ENCODE measurements at regions not wholly inside any gene's neighbourhood (a gene's known extent, or its start where the extent isn't known, plus 50 kb on each side); places are given as distances from the start of the nearest gene placed in this dataset.

DNA sequence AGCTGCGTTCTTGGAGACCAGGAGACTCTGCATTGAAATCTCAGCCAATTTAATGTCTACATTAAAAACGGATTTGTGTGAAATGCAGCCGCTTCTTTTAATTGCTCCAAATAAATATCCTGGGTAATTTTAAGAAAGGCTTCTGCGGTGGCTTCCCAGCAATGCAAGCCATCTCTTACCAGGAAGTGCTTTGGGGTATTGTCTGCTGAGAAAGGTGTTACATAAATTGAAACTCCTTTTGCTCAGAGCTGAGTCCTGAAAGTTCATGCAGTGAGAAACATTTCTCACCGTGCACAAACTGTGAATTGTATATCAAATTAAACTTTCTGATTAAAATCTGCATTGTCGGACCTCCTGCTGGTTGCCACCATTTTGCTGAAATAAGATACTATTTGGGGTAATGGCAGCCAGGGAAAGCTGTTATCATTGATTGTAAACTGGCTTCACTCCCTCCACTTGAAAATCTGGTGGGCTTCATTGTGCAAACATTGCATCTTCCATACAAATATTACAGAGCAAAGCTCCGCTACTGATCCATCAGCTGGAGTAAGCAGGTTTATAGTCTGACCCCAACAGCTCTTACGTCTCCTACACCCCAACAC, 59.5 kb downstream of the ZIC5 start:
- DNase-seq (ENCODE audit: low read depth): no peak
- H3K4me3 ChIP-seq (ENCODE audit: low read depth, low read length): no peak overlapping the region
- no peak for TF ChIP-seq CTCF (IDR thresholded peaks at IDR 0.05; ENCODE audit: low read depth, low read length, missing control alignments)

GRCh38 chr13:99911069-99911964, 60.2 kb downstream of the ZIC5 start:
- TF ChIP-seq CTCF (IDR thresholded peaks at IDR 0.05; ENCODE audit: low read depth, low read length, missing control alignments): no peak
- no peak for DNase-seq (ENCODE audit: low read depth)
- no peak overlapping the region for H3K4me3 ChIP-seq (ENCODE audit: low read depth, low read length)

DNA sequence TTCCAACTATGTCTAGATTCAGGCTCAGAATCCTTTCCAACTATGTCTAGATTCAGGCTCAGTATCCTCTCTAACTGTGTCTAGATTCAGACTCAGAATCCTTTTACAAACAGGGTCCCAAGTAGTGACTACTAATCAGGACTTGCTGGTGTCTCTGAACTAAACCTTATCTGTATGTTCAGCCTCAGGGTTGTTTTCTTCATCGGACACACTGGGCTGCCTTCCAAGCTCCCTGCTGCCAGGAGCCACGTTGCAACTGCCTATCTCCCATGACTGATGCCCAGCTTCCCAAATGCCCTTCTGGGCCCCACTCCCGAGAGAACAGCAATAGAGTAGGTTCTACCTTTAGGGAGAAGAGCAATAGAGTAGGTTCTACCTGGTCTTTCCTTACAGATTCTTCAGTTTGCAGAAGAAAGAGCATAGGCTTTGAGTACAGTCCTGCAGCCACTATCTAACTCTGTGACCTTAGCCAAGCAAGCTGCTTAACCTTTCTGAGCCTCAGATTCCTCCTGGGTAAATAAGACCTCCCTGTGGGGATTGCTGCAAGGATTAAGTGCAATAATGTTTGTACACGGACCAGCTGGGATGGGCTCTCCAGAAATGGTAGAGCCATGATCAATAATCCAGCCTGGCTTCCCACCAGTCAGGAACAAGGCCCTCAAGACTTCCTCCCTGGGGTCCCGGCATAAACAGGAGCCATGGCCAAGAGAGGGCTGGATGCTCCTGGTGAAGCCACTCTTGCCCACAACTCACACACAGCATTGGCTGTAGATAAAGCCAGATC, 61.5 kb downstream of the ZIC5 start:
- no peak for DNase-seq (ENCODE audit: low read depth)
- H3K4me3 ChIP-seq (ENCODE audit: low read depth, low read length): no peak overlapping the region
- TF ChIP-seq CTCF (IDR thresholded peaks at IDR 0.05; ENCODE audit: low read depth, low read length, missing control alignments): no peak

DNA sequence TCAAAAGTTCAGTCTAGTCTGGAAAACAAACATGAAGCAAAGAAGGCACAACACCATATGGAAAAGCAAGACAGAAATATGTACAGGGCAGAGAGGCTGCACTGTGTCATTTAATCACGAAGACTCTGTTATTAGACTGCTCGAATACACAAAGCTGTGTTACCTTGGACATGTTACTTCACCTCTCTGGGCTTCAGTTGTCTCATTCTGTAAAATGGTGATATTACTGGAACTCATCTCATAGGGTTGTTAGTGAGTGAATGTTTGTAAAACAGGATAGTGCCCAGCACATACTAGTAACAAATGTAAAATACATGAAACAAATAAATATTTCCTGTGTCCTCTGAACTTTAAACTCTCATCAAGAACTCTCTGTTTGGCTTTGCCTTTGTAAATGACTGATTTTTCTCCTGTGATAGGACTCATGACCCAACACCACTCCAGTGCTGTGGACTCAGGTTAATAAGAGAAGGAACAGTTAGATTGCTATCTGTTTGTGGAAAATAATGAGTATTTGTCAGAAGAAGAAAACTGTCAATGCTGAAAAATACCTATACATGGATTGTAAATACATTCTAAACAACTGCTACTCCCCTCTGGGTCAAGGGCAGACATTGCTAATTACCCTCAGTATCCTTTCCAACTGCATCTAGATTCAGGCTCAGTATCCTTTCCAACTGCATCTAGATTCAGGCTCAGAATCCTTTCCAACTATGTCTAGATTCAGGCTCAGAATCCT, 62.3 kb downstream of the ZIC5 start:
- no peak overlapping the region for H3K4me3 ChIP-seq (ENCODE audit: low read depth, low read length)
- TF ChIP-seq CTCF (IDR thresholded peaks at IDR 0.05; ENCODE audit: low read depth, low read length, missing control alignments): no peak
- DNase-seq (ENCODE audit: low read depth): no peak

- H3K4me3 ChIP-seq (ENCODE audit: low read depth, low read length): no peak overlapping the region
- no peak for TF ChIP-seq CTCF (IDR thresholded peaks at IDR 0.05; ENCODE audit: low read depth, low read length, missing control alignments)
- no peak for DNase-seq (ENCODE audit: low read depth)
These were observed 63.3 kb downstream of the ZIC5 start for GRCh38 chr13:99908140-99908803.

- TF ChIP-seq CTCF (IDR thresholded peaks at IDR 0.05; ENCODE audit: low read depth, low read length, missing control alignments): no peak
- no peak overlapping the region for H3K4me3 ChIP-seq (ENCODE audit: low read depth, low read length)
- no peak for DNase-seq (ENCODE audit: low read depth)
These were observed 63.9 kb downstream of the ZIC5 start for GRCh38 chr13:99907627-99908026.
